ENCODE measurements at regions not wholly inside any gene's neighbourhood (a gene's known extent, or its start where the extent isn't known, plus 50 kb on each side); places are given as distances from the start of the nearest gene placed in this dataset.

DNA sequence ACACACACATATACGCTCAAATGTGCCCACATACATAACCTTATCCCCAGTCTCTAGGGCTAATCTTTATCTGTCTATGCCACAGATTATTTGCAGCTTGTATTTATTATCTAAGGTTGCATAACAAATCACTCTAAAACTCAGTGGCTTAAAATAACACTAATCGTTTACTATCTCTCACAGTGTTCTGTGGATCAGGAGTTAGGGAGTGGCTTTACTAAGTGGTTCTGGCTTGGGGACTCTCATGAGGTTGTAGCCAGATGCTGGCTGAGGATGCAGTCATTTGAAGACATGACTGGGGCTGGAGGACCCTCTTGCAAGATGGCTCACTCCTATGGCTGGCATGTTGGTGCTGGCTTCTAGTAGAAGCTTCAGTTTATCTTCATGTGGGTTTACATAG, 68.5 kb upstream of the LNX1 start:
- no peak for TF ChIP-seq POLR2A (IDR thresholded peaks at IDR 0.05; ENCODE audit: low read depth, low read length)
- TF ChIP-seq POLR2AphosphoS5 (IDR thresholded peaks at IDR 0.05; ENCODE audit: low read depth, low read length), result no peak
- no peak for TF ChIP-seq SPI1 (IDR thresholded peaks at IDR 0.05; ENCODE audit: low read depth, low read length)
- no peak for TF ChIP-seq TAF1 (IDR thresholded peaks at IDR 0.05; ENCODE audit: low read depth, low read length)
- no peak for TF ChIP-seq POU2F2 (IDR thresholded peaks at IDR 0.05; ENCODE audit: low read depth, low read length)
- no peak for TF ChIP-seq PAX5 (IDR thresholded peaks at IDR 0.05; ENCODE audit: insufficient read depth, low read length, severe bottlenecking)
